H1 (cell line): ENCODE measurements at regions not wholly inside any gene's neighbourhood (a gene's known extent, or its start where the extent isn't known, plus 50 kb on each side); places are given as distances from the start of the nearest gene placed in this dataset.

Source experiments
- CTCF ChIA-PET: fragments of 300-600 bp; sonication (Branson Sonifier 250); formaldehyde crosslinking; loops from one replicate; lab custom pipeline; 2021; ENCODE audit not compliant: partially characterized antibody; lab: Charles Lee
- POLR2A ChIA-PET: fragments of 300-600 bp; sonication (Branson Sonifier 250); formaldehyde crosslinking; loops from one replicate; lab custom pipeline; 2021; ENCODE audit warnings: inconsistent platforms; ENCODE audit not compliant: partially characterized antibody; lab: Charles Lee
- DNase-seq, 2 experiments: peaks; one replicate each; pipeline versions ENCODE4 v3.0.0 to v3.0.0-alpha.2; 2010 to 2022; ENCODE audit warnings: low spot score in 2 of 2, low read depth in 1 of 2, mixed read lengths in 1 of 2
- FAIRE-seq: peaks from 2 replicates; lab custom pipeline; 2011; peaks lifted over from hg19 to GRCh38; lab: Jason Lieb, UNC
- H2AFZ ChIP-seq: 2 replicates; pipeline ENCODE4 v1.8.1; 2012; ENCODE audit warnings: low read length, inconsistent platforms
- H2AK5ac ChIP-seq: 2 replicates; pipeline ENCODE4 v1.6.1; 2013; ENCODE audit warnings: low read depth, low read length
- H2BK120ac ChIP-seq: replicated peaks from 2 replicates; pipeline ENCODE3; 2013; ENCODE audit warnings: low read depth, low read length, inconsistent platforms
- H2BK12ac ChIP-seq: 2 replicates; pipeline ENCODE4 v1.6.1; 2013; ENCODE audit warnings: low read depth, low read length
- H2BK15ac ChIP-seq: 2 replicates; pipeline ENCODE4 v1.6.1; 2013; ENCODE audit warnings: low read length
- H2BK20ac ChIP-seq: 2 replicates; pipeline ENCODE4 v1.6.1; 2013; ENCODE audit warnings: low read length
- H2BK5ac ChIP-seq: 2 replicates; pipeline ENCODE4 v1.6.1; 2013; ENCODE audit warnings: low read depth, low read length
- H3K14ac ChIP-seq: 2 replicates; pipeline ENCODE4 v1.6.1; 2013; ENCODE audit warnings: inconsistent platforms; ENCODE audit not compliant: insufficient read length
- H3K18ac ChIP-seq: 2 replicates; pipeline ENCODE4 v1.6.1; 2013; ENCODE audit warnings: low read length; ENCODE audit errors: extremely low read depth
- H3K23ac ChIP-seq: 2 replicates; pipeline ENCODE4 v1.6.1; 2013; ENCODE audit warnings: inconsistent platforms; ENCODE audit not compliant: insufficient read length
- H3K23me2 ChIP-seq: 2 replicates; pipeline ENCODE4 v1.6.1; 2013; ENCODE audit warnings: low read depth, low read length
- H3K27ac ChIP-seq: 2 replicates; pipeline ENCODE4 v1.6.1; 2011; ENCODE audit warnings: low read depth, low read length, inconsistent platforms
- H3K27me3 ChIP-seq, 4 experiments: replicated peaks in 1 of 4; 1 replicate in 1 of 4; 2 replicates in 3 of 4; pipeline versions ENCODE4 v1.6.1 to v1.8.1; 2011 to 2013; ENCODE audit warnings: low read length in 3 of 4, mild to moderate bottlenecking in 3 of 4, inconsistent platforms in 2 of 4, mixed read lengths in 2 of 4, moderate library complexity in 1 of 4; ENCODE audit not compliant: control insufficient read depth in 3 of 4, insufficient read depth in 3 of 4; ENCODE audit errors: extremely low read depth in 1 of 4
- H3K36me3 ChIP-seq, 4 experiments: 2 replicates each; pipeline versions ENCODE4 v1.6.1 to v1.8.1; 2011 to 2013; ENCODE audit warnings: mild to moderate bottlenecking in 4 of 4, low read length in 3 of 4, moderate library complexity in 2 of 4, control low read depth in 1 of 4, inconsistent platforms in 1 of 4; ENCODE audit not compliant: insufficient read depth in 4 of 4, control insufficient read depth in 2 of 4
- H3K4ac ChIP-seq: replicated peaks from 2 replicates; pipeline ENCODE3; 2013; ENCODE audit warnings: low read length, low read depth, mixed read lengths, inconsistent platforms; ENCODE audit not compliant: insufficient read length
- H3K4me1 ChIP-seq, 4 experiments: replicated peaks in 1 of 4; 1 replicate in 1 of 4; 2 replicates in 3 of 4; pipeline versions ENCODE4 v1.6.1 to v1.8.1; 2011 to 2013; ENCODE audit warnings: low read length in 3 of 4, inconsistent platforms in 2 of 4, mixed read lengths in 1 of 4; ENCODE audit not compliant: insufficient read depth in 4 of 4, control insufficient read depth in 3 of 4
- H3K4me2 ChIP-seq, 2 experiments: 2 replicates each; pipeline versions ENCODE4 v1.6.1 to v1.8.1; 2011 to 2013; ENCODE audit warnings: low read depth in 2 of 2, low read length in 2 of 2, control low read depth in 1 of 2, inconsistent platforms in 1 of 2, mild to moderate bottlenecking in 1 of 2; ENCODE audit not compliant: insufficient read depth in 1 of 2
- H3K4me3 ChIP-seq, 4 experiments: fragments of 200-600, 300-600 bp in 1 of 4; sonication (generic), shearing (Covaris generic), sonication (Bioruptor Twin) in 1 of 4; 2 replicates each; pipeline versions ENCODE4 v1.5.1 to v1.8.1; 2011 to 2016; ENCODE audit warnings: low read length in 4 of 4, low read depth in 3 of 4, control low read depth in 2 of 4, inconsistent platforms in 2 of 4, mild to moderate bottlenecking in 2 of 4, mixed read lengths in 1 of 4, moderate library complexity in 1 of 4; ENCODE audit not compliant: insufficient read depth in 2 of 4; ENCODE audit errors: extremely low read depth in 1 of 4
- H3K56ac ChIP-seq: replicated peaks from 2 replicates; pipeline ENCODE3; 2013; ENCODE audit warnings: low read depth, mild to moderate bottlenecking, mixed read lengths, low read length, inconsistent platforms; ENCODE audit not compliant: insufficient read length
- H3K79me1 ChIP-seq: 2 replicates; pipeline ENCODE4 v1.6.1; 2013; ENCODE audit warnings: low read depth, low read length, control low read depth
- H3K79me2 ChIP-seq, 2 experiments: 2 replicates each; pipeline versions ENCODE4 v1.6.1 to v1.8.1; 2012 to 2013; ENCODE audit warnings: low read length in 2 of 2, mild to moderate bottlenecking in 2 of 2, inconsistent platforms in 1 of 2; ENCODE audit not compliant: insufficient read depth in 2 of 2, control insufficient read depth in 1 of 2
- H3K9ac ChIP-seq, 4 experiments: replicated peaks in 1 of 4; 1 replicate in 1 of 4; 2 replicates in 3 of 4; pipeline versions ENCODE4 v1.6.1 to v1.8.1; 2011 to 2013; ENCODE audit warnings: low read depth in 3 of 4, low read length in 3 of 4, control low read depth in 2 of 4, mild to moderate bottlenecking in 2 of 4, moderate library complexity in 2 of 4, inconsistent platforms in 1 of 4; ENCODE audit errors: extremely low read depth in 1 of 4
- H3K9me3 ChIP-seq, 2 experiments: 2 replicates each; pipeline versions ENCODE4 v1.6.1 to v1.8.1; 2012 to 2013; ENCODE audit warnings: mild to moderate bottlenecking in 2 of 2, moderate library complexity in 2 of 2, control low read depth in 1 of 2, inconsistent platforms in 1 of 2, low read depth in 1 of 2, low read length in 1 of 2, mixed read lengths in 1 of 2; ENCODE audit not compliant: insufficient read depth in 2 of 2
- H4K20me1 ChIP-seq, 2 experiments: replicated peaks in 1 of 2; 2 replicates each; pipeline versions ENCODE3 to v1.8.1; 2011 to 2013; ENCODE audit warnings: inconsistent platforms in 2 of 2, low read length in 2 of 2, mild to moderate bottlenecking in 1 of 2; ENCODE audit not compliant: insufficient read depth in 2 of 2, control insufficient read depth in 1 of 2
- H4K5ac ChIP-seq: 2 replicates; pipeline ENCODE4 v1.6.1; 2013; ENCODE audit warnings: low read length, low read depth, mixed read lengths, inconsistent platforms; ENCODE audit not compliant: insufficient read length
- H4K8ac ChIP-seq: 2 replicates; pipeline ENCODE4 v1.8.0; 2013; ENCODE audit warnings: mild to moderate bottlenecking, moderate library complexity, low read length, inconsistent platforms; ENCODE audit not compliant: insufficient read depth; ENCODE audit errors: extremely low read depth
- H4K91ac ChIP-seq: replicated peaks from 2 replicates; pipeline ENCODE3; 2013; ENCODE audit warnings: low read length, mixed read lengths, inconsistent platforms; ENCODE audit not compliant: insufficient read length
- ASH2L ChIP-seq: fragments of 200-600, 300-600 bp; sonication (generic); IDR thresholded peaks from one replicate; pipeline ENCODE4 v1.7.1; 2017; ENCODE audit warnings: low read length
- CBX5 ChIP-seq: fragments of 300-800, 300-1000 bp; sonication (generic); IDR thresholded peaks from 2 replicates; pipeline ENCODE4 v1.7.1; 2016; ENCODE audit warnings: antibody characterized with exemption, low read length, low read depth
- KDM4A ChIP-seq: IDR thresholded peaks from one replicate; pipeline ENCODE4 v1.7.1; 2012; ENCODE audit warnings: low read depth, mild to moderate bottlenecking, moderate library complexity, low read length, inconsistent platforms; ENCODE audit not compliant: severe bottlenecking
- RAD21 ChIP-seq, 2 experiments: IDR thresholded peaks in 1 of 2; conservative IDR thresholded peaks in 1 of 2; 2 replicates each; pipeline ENCODE4 v1.6.1; 2011; ENCODE audit warnings: low read depth in 2 of 2, low read length in 2 of 2, improper control_type of control experiment in 1 of 2, inconsistent platforms in 1 of 2, mild to moderate bottlenecking in 1 of 2, moderate library complexity in 1 of 2
- RBBP5 ChIP-seq: IDR thresholded peaks from 2 replicates; pipeline ENCODE4 v1.7.1; 2012; ENCODE audit warnings: low read depth, mild to moderate bottlenecking, inconsistent platforms, low read length, moderate library complexity, borderline replicate concordance
- RFX5 ChIP-seq: IDR thresholded peaks from 2 replicates; pipeline ENCODE4 v1.6.1; 2011; ENCODE audit warnings: low read depth, low read length, improper control_type of control experiment, borderline replicate concordance
- RNF2 ChIP-seq: fragments of 200-900, 300-1000 bp; sonication (generic); IDR thresholded peaks from 2 replicates; pipeline ENCODE4 v1.7.1; 2016; ENCODE audit warnings: borderline replicate concordance, low read depth, mild to moderate bottlenecking, antibody characterized with exemption, low read length; ENCODE audit not compliant: poor library complexity, severe bottlenecking; ENCODE audit errors: missing control alignments
- SIN3A ChIP-seq, 2 experiments: IDR thresholded peaks in 1 of 2; conservative IDR thresholded peaks in 1 of 2; 2 replicates each; pipeline ENCODE4 v1.6.1; 2011 to 2012; ENCODE audit warnings: low read length in 2 of 2, improper control_type of control experiment in 1 of 2, low read depth in 1 of 2, mild to moderate bottlenecking in 1 of 2
- SIRT6 ChIP-seq: IDR thresholded peaks from one replicate; pipeline ENCODE4 v1.7.1; 2012; ENCODE audit warnings: low read length, inconsistent platforms
- TAF1 ChIP-seq: IDR thresholded peaks from 2 replicates; pipeline ENCODE4 v1.6.1; 2011; ENCODE audit warnings: mild to moderate bottlenecking, low read depth, low read length
- TCF12 ChIP-seq: IDR thresholded peaks from 2 replicates; pipeline ENCODE4 v1.6.1; 2011; ENCODE audit warnings: low read depth, mild to moderate bottlenecking, low read length
- WGBS, 2 experiments: shearing (Covaris generic) in 1 of 2; methylation state at CpG; one replicate each; pipeline versions ENCODE4 v1.1.6 to v1.1.7; 2013 to 2015; ENCODE audit warnings: low lambda C conversion rate in 2 of 2, mixed read lengths in 2 of 2, inconsistent platforms in 1 of 2, low coverage in 1 of 2, missing lambda C conversion rate in 1 of 2; ENCODE audit not compliant: insufficient replicate concordance in 2 of 2, insufficient coverage in 1 of 2, insufficient read length in 1 of 2; ENCODE audit errors: extremely low coverage in 1 of 2, missing lambda C conversion rate in 1 of 2; 5-methylcytosine and 5-hydroxymethylcytosine counted together

DNA sequence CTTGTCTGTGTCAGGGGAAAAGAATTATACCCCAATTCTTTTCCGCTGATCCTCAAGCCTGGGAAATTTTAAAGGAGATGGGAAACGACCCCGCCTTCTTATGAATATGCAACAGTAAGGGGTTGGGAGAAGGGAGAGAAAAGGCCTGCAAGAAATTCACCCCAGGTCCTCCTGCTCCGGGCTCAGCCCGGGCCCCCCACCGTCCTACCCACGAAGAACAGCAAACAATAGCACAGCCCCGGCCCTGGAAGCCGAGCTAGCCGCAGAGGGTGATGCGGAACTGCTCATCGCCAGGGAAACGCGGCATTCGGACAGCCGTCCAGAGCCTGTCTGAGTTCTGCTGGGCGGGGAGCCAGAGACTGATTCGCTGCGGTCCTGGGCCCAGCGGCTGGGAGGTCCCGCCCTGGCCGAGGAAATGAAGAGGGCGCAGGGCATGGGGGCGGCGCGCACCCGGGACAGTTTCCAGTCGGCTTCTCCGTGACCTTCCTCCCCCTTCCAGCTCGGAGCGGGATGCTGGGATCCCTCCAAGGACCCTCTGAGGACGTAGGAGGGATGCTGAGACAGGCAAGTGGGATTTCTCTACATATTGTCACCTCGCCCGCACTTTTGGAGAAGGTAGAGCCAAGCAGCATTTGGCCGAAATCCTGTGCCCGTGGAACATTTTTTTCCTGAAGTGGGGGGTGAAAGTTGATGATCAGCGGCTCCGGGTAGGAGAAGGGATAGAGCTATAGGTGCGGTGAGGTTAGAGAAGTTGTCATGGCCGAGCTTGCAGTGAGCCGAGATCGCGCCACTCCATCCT lies 82.3 kb upstream of the C1QTNF9B start:
- ChIA-PET POLR2A (interaction anchor here (0.5 kb wide), 1 partner anchor 93 kb away, joined by 3 read pairs; no protein-coding TSS in a partner anchor), CTCF (interaction anchor here (0.7 to 1.9 kb wide), 3 partner anchors 20 to 236 kb away, joined by 3 to 8 read pairs (median 3); no protein-coding TSS in a partner anchor)
- Histone ChIP-seq H2BK12ac (no peak overlapping the region), H3K27ac (no peak overlapping the region), H3K36me3 (no peaks in the 10 kb centered on the region), H3K23ac (no peak overlapping the region), H3K4me2 (peak overlapping the region; percentile 94 to 98), H2BK15ac (no peak overlapping the region), H3K14ac (no peak overlapping the region), H4K5ac (no peak overlapping the region), H4K91ac (no peak overlapping the region), H3K9ac (peak overlapping the region in 1 of 4 experiments; percentile 36; a peak in 1 of 7 replicates), H3K4me1 (peaks cover 0 to 4% (median 0%) of the 10 kb centered on the region in 4 experiments; a peak in 1 of 7 replicates), H2AFZ (no peak overlapping the region), H3K27me3 (no peaks in the 10 kb centered on the region; a peak in 3 of 7 replicates), H3K79me1 (no peaks in the 10 kb centered on the region), H3K4ac (no peak overlapping the region), H4K8ac (no peak overlapping the region), H4K20me1 (no peaks in the 10 kb centered on the region), H3K56ac (no peak overlapping the region), H2AK5ac (no peak overlapping the region), H3K79me2 (no peaks in the 10 kb centered on the region), H3K23me2 (peaks cover 11% of the 10 kb centered on the region), H2BK120ac (no peak overlapping the region), H2BK5ac (no peak overlapping the region), H2BK20ac (no peak overlapping the region), H3K18ac (no peak overlapping the region), H3K9me3 (no peaks in the 10 kb centered on the region), H3K4me3 (peak overlapping the region; percentile 58 to 78 (median 72))
- FAIRE-seq (no peak), DNase-seq (peak in 1 of 2 experiments; percentile 76)
- 3% methylated on average over 35 of the region's 43 CpGs; no CpG with 5 or more reads in 1 of the 2 experiments for WGBS, 2 experiments
- TF ChIP-seq SIRT6 (no peak), RAD21 (IDR thresholded peaks at IDR 0.05 in 1 of 2, conservative IDR thresholded peaks at IDR 0.05 in 1 of 2; ENCODE audit: low read depth in 2 of 2, low read length in 2 of 2) (no peak), RFX5 (no peak), CBX5 (no peak), TCF12 (no peak), RBBP5 (no peak), TAF1 (0 out of 2 replicates have a peak, but pooled peaks have one; percentile 16), SIN3A (conservative IDR thresholded peaks at IDR 0.05 in 1 of 2, IDR thresholded peaks at IDR 0.05 in 1 of 2; ENCODE audit: low read depth in 1 of 2, low read length in 2 of 2) (0 out of 4 replicates have a peak, but pooled peaks of 1 of the 2 experiments have one; percentile 64), ASH2L (no peak), RNF2 (no peak), KDM4A (peak; percentile 43)
